WTC11 (cell line): ENCODE measurements at regions not wholly inside any gene's neighbourhood (a gene's known extent, or its start where the extent isn't known, plus 50 kb on each side); places are given as distances from the start of the nearest gene placed in this dataset.

Experiments
- CTCF ChIP-seq: fragments of 200-600 bp; IDR thresholded peaks from 2 replicates; pipeline ENCODE4 v1.8.0; 2022; ENCODE audit warnings: antibody characterized with exemption
- ETV6 ChIP-seq: sonication (generic); formaldehyde crosslinking; IDR thresholded peaks from 2 replicates; pipeline ENCODE4 v1.8.1; 2022; ENCODE audit warnings: mild to moderate bottlenecking, missing genetic modification reagents
- NFATC4 ChIP-seq: fragments of 250-450 bp; sonication (Bioruptor Pico); IDR thresholded peaks from 2 replicates; pipeline ENCODE4 v1.9.0; 2021; ENCODE audit warnings: mild to moderate bottlenecking
- ZNF121 ChIP-seq: sonication (generic); formaldehyde crosslinking; IDR thresholded peaks from 2 replicates; pipeline ENCODE4 v1.8.0; 2023; ENCODE audit warnings: missing genetic modification reagents

GRCh38 chr9:28741459-28741858 lies 1168.2 kb upstream of the C9orf72 start:
- no peak for TF ChIP-seq CTCF
- no peak for TF ChIP-seq ETV6
- TF ChIP-seq NFATC4 (CRISPR knock-in tag) = no peak
- TF ChIP-seq ZNF121 = no peak
